ENCODE measurements at regions not wholly inside any gene's neighbourhood (a gene's known extent, or its start where the extent isn't known, plus 50 kb on each side); places are given as distances from the start of the nearest gene placed in this dataset.
A peak's percentile ranks its signal among the peaks of the same experiment; 100 is the strongest.

DNA sequence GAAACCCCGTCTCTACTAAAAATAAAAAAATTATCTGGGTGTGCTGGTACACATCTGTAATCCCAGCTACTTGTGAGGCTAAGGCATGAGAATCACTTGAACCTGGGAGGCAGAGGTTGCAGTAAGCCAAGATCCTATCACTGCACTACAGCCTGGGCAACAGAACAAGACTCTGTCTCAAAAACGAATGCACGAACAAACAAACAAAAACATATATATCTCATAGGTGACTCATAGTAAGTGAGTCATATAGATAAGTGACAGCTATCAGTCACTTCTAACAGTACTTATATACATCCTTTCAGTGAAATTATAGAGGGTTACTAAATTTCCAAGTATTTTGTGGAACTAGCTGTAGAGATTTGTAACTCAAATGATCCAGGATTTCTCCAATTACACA, 127.3 kb upstream of the FIGN start:
- Histone ChIP-seq H3K27ac (ENCODE audit: low read depth in 1 of 3, low read length in 2 of 3) (no peak overlapping the region), H3K4me3 (ENCODE audit: low read depth in 1 of 3, low read length in 3 of 3) (no peak overlapping the region), H3K36me3 (ENCODE audit: control insufficient read depth in 3 of 3, insufficient read depth in 2 of 3, low read depth in 1 of 3, low read length in 3 of 3) (no peaks in the 10 kb centered on the region), H3K27me3 (ENCODE audit: control insufficient read depth in 3 of 3, insufficient read depth in 3 of 3, low read length in 3 of 3) (no peaks in the 10 kb centered on the region), H3K9me3 (ENCODE audit: control insufficient read depth in 2 of 2, insufficient read depth in 1 of 2, low read depth in 1 of 2, low read length in 1 of 2) (no peaks in the 10 kb centered on the region), H3K4me1 (ENCODE audit: control insufficient read depth in 3 of 3, insufficient read depth in 2 of 3, low read depth in 1 of 3, low read length in 2 of 3) (no peaks in the 10 kb centered on the region)
- no peak for FAIRE-seq
- 72 to 84% (median 82%) methylated on average over 3 of the region's 3 CpGs for WGBS, 3 donors
- DNase-seq: no peak

DNA sequence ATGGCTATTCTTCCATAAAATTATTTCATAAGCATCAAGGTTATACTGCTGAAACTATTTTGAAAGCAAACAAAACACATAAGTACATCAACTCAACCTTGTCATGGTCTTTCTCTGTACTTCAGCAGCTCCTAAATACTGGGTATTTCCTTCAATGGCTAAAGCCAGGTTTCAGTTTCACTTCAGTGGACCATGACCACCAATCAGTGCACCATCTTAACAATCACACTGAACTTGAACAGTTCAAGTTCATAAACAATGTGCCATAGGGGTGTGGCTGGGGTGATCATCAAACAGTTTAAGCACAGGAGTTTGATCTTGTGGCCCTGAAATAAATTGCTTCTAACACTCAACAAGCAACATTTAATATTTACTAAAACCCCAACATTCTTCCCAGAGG, 124.1 kb upstream of the FIGN start:
- Histone ChIP-seq H3K27me3 (ENCODE audit: control insufficient read depth in 3 of 3, insufficient read depth in 3 of 3, low read length in 3 of 3) (no peaks in the 10 kb centered on the region), H3K27ac (ENCODE audit: low read depth in 1 of 3, low read length in 2 of 3) (no peak overlapping the region), H3K4me1 (ENCODE audit: control insufficient read depth in 3 of 3, insufficient read depth in 2 of 3, low read depth in 1 of 3, low read length in 2 of 3) (no peaks in the 10 kb centered on the region), H3K9me3 (ENCODE audit: control insufficient read depth in 2 of 2, insufficient read depth in 1 of 2, low read depth in 1 of 2, low read length in 1 of 2) (no peaks in the 10 kb centered on the region), H3K4me3 (ENCODE audit: low read depth in 1 of 3, low read length in 3 of 3) (no peak overlapping the region), H3K36me3 (ENCODE audit: control insufficient read depth in 3 of 3, insufficient read depth in 2 of 3, low read depth in 1 of 3, low read length in 3 of 3) (no peaks in the 10 kb centered on the region)
- FAIRE-seq (no peak), DNase-seq (peak; percentile 13 to 46)

DNA sequence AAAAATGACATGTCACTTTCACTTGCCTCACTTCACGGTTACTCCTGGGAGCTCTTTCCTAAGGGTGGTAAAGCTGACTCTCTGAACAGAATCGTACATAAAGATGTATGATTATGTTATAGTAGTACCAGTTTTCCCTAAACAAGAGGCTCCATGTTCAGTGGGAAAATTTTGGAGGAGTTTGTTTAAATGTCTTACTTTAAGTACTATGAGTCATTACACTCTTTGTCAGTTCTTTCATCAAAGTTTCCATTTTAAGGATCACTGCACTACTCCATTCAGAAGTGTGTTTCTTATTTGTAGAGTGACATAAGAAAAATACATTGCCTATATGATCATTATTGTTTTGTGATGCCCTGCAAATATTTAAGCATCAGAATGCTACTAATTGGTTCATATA, 121.1 kb upstream of the FIGN start:
- Histone ChIP-seq H3K4me3 (ENCODE audit: low read depth in 1 of 3, low read length in 3 of 3) (no peak overlapping the region), H3K4me1 (ENCODE audit: control insufficient read depth in 3 of 3, insufficient read depth in 2 of 3, low read depth in 1 of 3, low read length in 2 of 3) (no peaks in the 10 kb centered on the region), H3K9me3 (ENCODE audit: control insufficient read depth in 2 of 2, insufficient read depth in 1 of 2, low read depth in 1 of 2, low read length in 1 of 2) (no peaks in the 10 kb centered on the region), H3K27ac (ENCODE audit: low read depth in 1 of 3, low read length in 2 of 3) (no peak overlapping the region), H3K36me3 (ENCODE audit: control insufficient read depth in 3 of 3, insufficient read depth in 2 of 3, low read depth in 1 of 3, low read length in 3 of 3) (no peaks in the 10 kb centered on the region), H3K27me3 (ENCODE audit: control insufficient read depth in 3 of 3, insufficient read depth in 3 of 3, low read length in 3 of 3) (no peaks in the 10 kb centered on the region)
- FAIRE-seq (no peak), DNase-seq (no peak)
- 34 to 41% (median 39%) methylated on average over 2 of the region's 2 CpGs for WGBS, 3 donors

DNA sequence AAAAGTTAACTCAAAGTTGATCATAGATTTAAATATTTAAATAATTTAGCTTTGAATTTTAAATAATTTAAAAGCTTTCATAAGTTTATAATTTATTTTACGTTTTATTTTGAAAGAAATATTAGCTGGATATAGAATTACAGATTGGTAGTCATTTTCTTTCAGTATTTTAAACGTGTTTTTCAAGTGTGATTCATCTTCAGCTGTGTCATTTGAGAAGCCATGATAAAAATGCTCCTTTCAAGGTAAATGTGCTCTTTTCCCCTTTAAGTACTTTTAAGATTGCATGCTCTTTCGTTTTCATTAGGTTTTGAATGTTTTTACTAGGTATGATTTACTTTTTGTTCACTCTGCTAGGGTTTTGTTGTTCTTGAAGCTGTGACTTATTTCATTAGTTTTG, 116.8 kb upstream of the FIGN start:
- 35 to 50% (median 43%) methylated on average over 3 of the region's 3 CpGs for WGBS, 3 donors
- no peak overlapping the region for H3K27ac ChIP-seq (ENCODE audit: low read depth in 1 of 3, low read length in 2 of 3)

DNA sequence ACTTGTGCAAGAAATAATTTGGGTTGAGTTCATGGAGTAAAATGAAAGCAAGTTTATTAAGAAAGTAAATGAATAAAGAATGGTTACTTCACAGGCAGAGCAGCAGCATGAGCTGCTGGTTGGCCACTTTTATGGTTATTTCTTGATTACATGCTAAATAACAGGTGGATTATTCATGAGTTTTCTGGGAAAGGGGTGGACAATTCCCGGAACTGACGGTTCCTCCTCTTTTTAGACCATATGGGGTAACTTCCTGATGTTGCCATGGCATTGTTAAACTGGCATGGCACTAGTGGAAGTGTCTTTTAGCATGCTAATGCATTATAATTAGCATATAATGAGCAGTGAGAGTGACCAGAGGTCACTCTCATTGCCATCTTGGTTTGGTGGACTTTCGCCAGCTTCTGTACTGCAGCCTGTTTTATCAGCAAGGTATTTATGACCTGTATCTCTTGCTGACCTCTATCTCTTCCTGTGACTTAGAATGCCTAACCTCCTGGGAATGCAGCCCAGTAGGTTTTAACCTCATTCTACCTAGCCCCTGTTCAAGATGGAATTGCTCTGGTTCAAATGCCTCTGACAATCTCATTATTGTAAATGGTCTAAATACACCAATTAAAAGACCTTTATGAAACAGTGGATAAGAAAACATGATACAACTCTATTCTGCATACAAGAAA, 114.1 kb upstream of the FIGN start:
- FAIRE-seq (no peak), DNase-seq (peak in 1 of 2 donors; percentile 0)
- Histone ChIP-seq H3K27me3 (ENCODE audit: control insufficient read depth in 3 of 3, insufficient read depth in 3 of 3, low read length in 3 of 3) (no peaks in the 10 kb centered on the region), H3K4me1 (ENCODE audit: control insufficient read depth in 3 of 3, insufficient read depth in 2 of 3, low read depth in 1 of 3, low read length in 2 of 3) (no peaks in the 10 kb centered on the region), H3K9me3 (ENCODE audit: control insufficient read depth in 2 of 2, insufficient read depth in 1 of 2, low read depth in 1 of 2, low read length in 1 of 2) (no peaks in the 10 kb centered on the region), H3K4me3 (ENCODE audit: low read depth in 1 of 3, low read length in 3 of 3) (no peak overlapping the region), H3K36me3 (ENCODE audit: control insufficient read depth in 3 of 3, insufficient read depth in 2 of 3, low read depth in 1 of 3, low read length in 3 of 3) (no peaks in the 10 kb centered on the region), H3K27ac (ENCODE audit: low read depth in 1 of 3, low read length in 2 of 3) (no peak overlapping the region)
- 53 to 68% (median 55%) methylated on average over 3 of the region's 3 CpGs for WGBS, 3 donors

More for the DNA sequence above, 116.8 kb upstream of the FIGN start:
- H3K9me3 ChIP-seq (ENCODE audit: control insufficient read depth in 2 of 2, insufficient read depth in 1 of 2, low read depth in 1 of 2, low read length in 1 of 2): no peaks in the 10 kb centered on the region
- peak; percentile 71 for FAIRE-seq
- no peak overlapping the region for H3K4me3 ChIP-seq (ENCODE audit: low read depth in 1 of 3, low read length in 3 of 3)
- DNase-seq: no peak
- H3K36me3 ChIP-seq (ENCODE audit: control insufficient read depth in 3 of 3, insufficient read depth in 2 of 3, low read depth in 1 of 3, low read length in 3 of 3): no peaks in the 10 kb centered on the region
- no peaks in the 10 kb centered on the region for H3K27me3 ChIP-seq (ENCODE audit: control insufficient read depth in 3 of 3, insufficient read depth in 3 of 3, low read length in 3 of 3)
- no peaks in the 10 kb centered on the region for H3K4me1 ChIP-seq (ENCODE audit: control insufficient read depth in 3 of 3, insufficient read depth in 2 of 3, low read depth in 1 of 3, low read length in 2 of 3)

DNA sequence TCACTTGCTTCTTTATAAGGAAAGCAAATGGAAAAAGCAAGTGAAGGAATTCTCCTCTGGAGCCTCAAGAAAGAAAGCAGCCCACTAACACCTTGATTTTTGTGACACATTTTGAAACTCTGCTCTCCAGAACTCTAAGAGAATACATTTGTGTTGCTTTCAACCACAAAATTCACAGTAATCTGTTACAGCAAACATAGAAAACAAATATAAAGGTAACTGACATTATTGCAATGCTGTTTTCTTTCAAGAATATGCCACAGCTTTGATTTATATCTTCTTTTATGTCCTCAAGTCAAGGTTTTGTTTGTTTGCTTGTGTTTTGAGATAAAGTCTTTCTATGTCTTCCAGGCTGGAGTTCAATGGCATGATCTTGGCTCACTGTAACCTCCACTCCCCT, 103.1 kb upstream of the FIGN start:
- Histone ChIP-seq H3K4me3 (ENCODE audit: low read depth in 1 of 3, low read length in 3 of 3) (no peak overlapping the region), H3K36me3 (ENCODE audit: control insufficient read depth in 3 of 3, insufficient read depth in 2 of 3, low read depth in 1 of 3, low read length in 3 of 3) (no peaks in the 10 kb centered on the region), H3K27ac (ENCODE audit: low read depth in 1 of 3, low read length in 2 of 3) (no peak overlapping the region), H3K4me1 (ENCODE audit: control insufficient read depth in 3 of 3, insufficient read depth in 2 of 3, low read depth in 1 of 3, low read length in 2 of 3) (no peaks in the 10 kb centered on the region), H3K9me3 (ENCODE audit: control insufficient read depth in 2 of 2, insufficient read depth in 1 of 2, low read depth in 1 of 2, low read length in 1 of 2) (no peaks in the 10 kb centered on the region), H3K27me3 (ENCODE audit: control insufficient read depth in 3 of 3, insufficient read depth in 3 of 3, low read length in 3 of 3) (no peaks in the 10 kb centered on the region)
- DNase-seq: no peak
- FAIRE-seq: no peak

DNA sequence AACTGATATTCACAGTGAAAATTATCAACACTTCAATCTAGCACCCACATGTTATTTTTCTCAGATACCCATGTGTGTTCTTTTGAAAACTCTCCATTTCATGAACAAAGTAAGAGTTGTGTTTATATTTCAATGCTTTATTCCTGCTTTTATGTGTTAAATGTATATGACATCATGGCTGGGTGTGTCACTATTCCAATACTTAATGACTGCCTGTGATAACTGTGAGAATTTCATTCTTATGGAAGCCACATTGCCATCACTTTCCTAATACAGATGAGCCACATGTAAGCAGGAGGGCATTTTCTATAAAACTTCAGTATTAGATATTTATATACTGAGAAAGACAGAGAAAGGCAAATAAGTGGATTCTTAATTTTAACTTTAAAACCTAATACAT, 100.4 kb upstream of the FIGN start:
- Histone ChIP-seq H3K27ac (ENCODE audit: low read depth in 1 of 3, low read length in 2 of 3) (no peak overlapping the region), H3K36me3 (ENCODE audit: control insufficient read depth in 3 of 3, insufficient read depth in 2 of 3, low read depth in 1 of 3, low read length in 3 of 3) (no peaks in the 10 kb centered on the region), H3K27me3 (ENCODE audit: control insufficient read depth in 3 of 3, insufficient read depth in 3 of 3, low read length in 3 of 3) (no peaks in the 10 kb centered on the region), H3K9me3 (ENCODE audit: control insufficient read depth in 2 of 2, insufficient read depth in 1 of 2, low read depth in 1 of 2, low read length in 1 of 2) (no peaks in the 10 kb centered on the region), H3K4me3 (ENCODE audit: low read depth in 1 of 3, low read length in 3 of 3) (no peak overlapping the region), H3K4me1 (ENCODE audit: control insufficient read depth in 3 of 3, insufficient read depth in 2 of 3, low read depth in 1 of 3, low read length in 2 of 3) (no peaks in the 10 kb centered on the region)
- no peak for FAIRE-seq
- no peak for DNase-seq

DNA sequence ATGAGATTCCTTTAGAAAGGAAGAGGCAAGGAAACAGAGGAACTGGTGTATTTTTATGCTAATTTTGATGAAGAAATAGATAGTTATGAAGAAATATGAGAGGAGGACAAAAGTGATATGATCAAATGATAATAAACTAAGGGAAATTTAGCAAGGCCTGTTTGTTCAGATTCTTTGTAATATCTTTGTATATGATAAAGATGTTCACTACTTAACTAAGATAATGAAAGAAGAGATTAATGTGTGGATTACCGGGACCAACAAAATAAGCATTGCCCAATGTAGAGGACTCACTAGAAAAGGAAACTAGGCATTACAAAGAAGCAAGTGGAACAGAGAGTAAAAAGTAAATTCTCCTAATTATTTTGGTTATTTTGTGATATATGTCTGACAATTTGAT, 99.0 kb upstream of the FIGN start:
- no peak overlapping the region for H3K27ac ChIP-seq (ENCODE audit: low read depth in 1 of 3, low read length in 2 of 3)
- DNase-seq: no peak
- no peak for FAIRE-seq
- H3K36me3 ChIP-seq (ENCODE audit: control insufficient read depth in 3 of 3, insufficient read depth in 2 of 3, low read depth in 1 of 3, low read length in 3 of 3): no peaks in the 10 kb centered on the region
- H3K4me3 ChIP-seq (ENCODE audit: low read depth in 1 of 3, low read length in 3 of 3): no peak overlapping the region
- no peaks in the 10 kb centered on the region for H3K9me3 ChIP-seq (ENCODE audit: control insufficient read depth in 2 of 2, insufficient read depth in 1 of 2, low read depth in 1 of 2, low read length in 1 of 2)
- no peaks in the 10 kb centered on the region for H3K4me1 ChIP-seq (ENCODE audit: control insufficient read depth in 3 of 3, insufficient read depth in 2 of 3, low read depth in 1 of 3, low read length in 2 of 3)
- 84 to 92% (median 84%) methylated on average over 1 of the region's 1 CpG for WGBS, 3 donors
- no peaks in the 10 kb centered on the region for H3K27me3 ChIP-seq (ENCODE audit: control insufficient read depth in 3 of 3, insufficient read depth in 3 of 3, low read length in 3 of 3)

DNA sequence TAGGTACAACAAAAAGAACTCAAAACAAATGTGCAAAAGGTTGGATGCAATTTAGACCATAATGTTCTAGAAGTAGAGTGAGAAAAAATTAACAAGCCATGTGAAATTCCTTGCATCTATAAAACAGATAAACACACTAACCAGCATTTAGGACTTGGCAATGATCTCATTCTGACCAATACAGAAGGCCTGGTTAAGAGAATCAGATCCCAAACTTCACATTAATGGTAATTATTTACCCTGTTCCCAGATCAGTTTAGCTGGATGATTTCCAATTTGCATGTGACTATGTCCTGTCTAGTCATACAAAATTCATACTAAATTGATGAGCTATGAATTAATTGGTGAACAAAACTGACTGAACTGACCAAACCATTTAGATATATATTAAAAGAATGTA, 98.4 kb upstream of the FIGN start:
- no peaks in the 10 kb centered on the region for H3K4me1 ChIP-seq (ENCODE audit: control insufficient read depth in 3 of 3, insufficient read depth in 2 of 3, low read depth in 1 of 3, low read length in 2 of 3)
- no peaks in the 10 kb centered on the region for H3K36me3 ChIP-seq (ENCODE audit: control insufficient read depth in 3 of 3, insufficient read depth in 2 of 3, low read depth in 1 of 3, low read length in 3 of 3)
- DNase-seq (no peak), FAIRE-seq (no peak)
- H3K27me3 ChIP-seq (ENCODE audit: control insufficient read depth in 3 of 3, insufficient read depth in 3 of 3, low read length in 3 of 3): no peaks in the 10 kb centered on the region
- H3K9me3 ChIP-seq (ENCODE audit: control insufficient read depth in 2 of 2, insufficient read depth in 1 of 2, low read depth in 1 of 2, low read length in 1 of 2): no peaks in the 10 kb centered on the region
- no peak overlapping the region for H3K27ac ChIP-seq (ENCODE audit: low read depth in 1 of 3, low read length in 2 of 3)
- H3K4me3 ChIP-seq (ENCODE audit: low read depth in 1 of 3, low read length in 3 of 3): no peak overlapping the region
